SKM-1 treated with dmso at 0.1 percent for 144 hours (cell line): ENCODE measurements at regions not wholly inside any gene's neighbourhood (a gene's known extent, or its start where the extent isn't known, plus 50 kb on each side); places are given as distances from the start of the nearest gene placed in this dataset.

ENCODE experiments used
- DNase-seq: peaks from one replicate; lab custom pipeline; 2025; ENCODE audit not compliant: unreplicated experiment; lab: John Stamatoyannopoulos, UW

- DNase-seq: no peak
These were observed 323.6 kb downstream of the SLITRK2 start for GRCh38 chrX:146141221-146141620.

DNA sequence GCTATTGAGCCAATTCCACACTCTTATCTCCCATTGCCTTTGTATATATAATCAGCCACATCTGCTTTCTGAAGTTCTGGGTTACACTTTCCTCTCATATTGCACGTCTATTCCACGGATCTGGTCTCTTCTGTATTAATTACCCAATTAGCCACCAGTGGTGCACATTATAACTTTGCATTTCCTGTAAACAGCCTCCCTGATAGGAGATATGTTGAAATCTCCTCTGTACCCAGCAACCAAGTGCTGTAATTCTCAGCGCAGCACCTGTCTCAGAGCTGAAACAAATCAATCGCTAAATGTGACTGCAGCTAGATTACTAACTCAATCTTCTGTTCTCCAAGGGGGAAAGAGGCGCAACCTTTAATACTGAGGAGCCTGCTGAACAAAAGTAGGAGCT lies 326.4 kb downstream of the SLITRK2 start:
- no peak for DNase-seq

GRCh38 chrX:146154191-146154590 lies 336.6 kb downstream of the SLITRK2 start:
- DNase-seq: no peak

DNA sequence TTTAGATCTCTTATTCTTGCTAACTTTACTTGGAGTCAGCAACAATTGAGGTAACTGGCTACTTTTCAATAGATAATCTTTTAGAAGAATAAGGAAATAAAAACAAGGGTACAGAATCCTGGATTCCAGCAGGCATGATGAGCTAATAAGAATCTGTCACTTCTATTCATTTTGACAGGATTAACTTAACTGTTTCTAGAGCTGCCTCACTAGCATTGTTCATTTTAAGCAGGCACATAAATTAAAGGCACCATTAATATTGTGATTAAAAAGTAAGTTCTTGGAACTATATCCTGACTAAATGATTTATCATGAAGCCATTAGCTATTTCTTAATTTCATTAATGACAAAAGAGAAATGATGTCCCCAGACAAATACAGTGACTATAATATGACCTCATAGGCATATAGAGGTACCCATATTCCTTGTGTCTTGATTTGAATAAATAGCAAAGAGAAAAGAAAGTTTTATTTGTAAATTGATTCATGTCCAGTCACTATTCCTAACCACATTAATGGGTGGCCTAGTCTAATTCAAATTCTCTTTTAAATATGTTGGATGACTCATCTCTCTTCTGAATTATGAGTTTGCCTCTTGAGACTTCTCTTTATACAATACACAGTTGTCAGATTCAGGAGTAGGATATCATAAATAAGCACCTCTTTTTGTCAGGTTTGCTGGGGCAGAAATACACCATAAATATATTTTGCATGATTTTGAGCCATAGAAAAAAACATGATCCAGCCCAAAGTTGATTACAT lies 343.0 kb downstream of the SLITRK2 start:
- no peak for DNase-seq

DNA sequence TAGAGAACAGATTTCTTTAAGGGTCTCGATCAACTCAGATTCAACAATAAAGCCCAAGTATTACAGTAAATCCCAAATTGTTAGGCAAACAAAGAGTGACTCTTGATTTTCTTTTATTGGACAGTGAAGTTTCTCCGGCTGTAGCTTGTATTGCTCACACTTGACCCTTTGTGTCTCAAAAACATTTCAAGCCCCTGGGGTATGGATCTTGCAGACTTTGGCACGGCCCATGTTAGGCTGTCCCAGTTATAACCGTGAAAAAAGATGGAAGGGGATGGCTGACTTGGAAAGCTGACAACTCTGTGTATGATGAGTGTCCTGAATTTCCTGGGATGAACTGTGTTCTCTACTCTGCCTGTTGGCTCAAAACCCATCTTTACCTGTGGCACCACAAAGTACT lies 356.1 kb downstream of the SLITRK2 start:
- no peak for DNase-seq

DNA sequence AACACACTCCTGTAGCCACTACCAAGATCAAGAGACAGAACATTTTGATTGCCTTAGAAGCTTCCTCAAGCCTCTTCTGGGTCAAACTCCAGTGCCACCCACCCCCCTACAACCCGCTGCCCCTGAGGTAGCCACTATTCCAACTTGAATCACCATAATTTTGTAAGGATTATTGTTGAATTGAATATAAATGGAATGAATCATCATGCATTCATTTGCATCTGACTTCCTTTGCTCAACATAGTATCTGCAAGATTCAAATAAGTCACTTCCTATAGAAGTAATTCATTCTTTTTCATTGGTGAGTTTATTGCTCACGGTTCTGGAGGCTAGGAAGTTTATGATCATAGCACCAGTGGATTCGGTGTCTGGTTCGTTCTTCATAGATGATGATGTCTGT lies 364.2 kb downstream of the SLITRK2 start:
- no peak for DNase-seq

DNA sequence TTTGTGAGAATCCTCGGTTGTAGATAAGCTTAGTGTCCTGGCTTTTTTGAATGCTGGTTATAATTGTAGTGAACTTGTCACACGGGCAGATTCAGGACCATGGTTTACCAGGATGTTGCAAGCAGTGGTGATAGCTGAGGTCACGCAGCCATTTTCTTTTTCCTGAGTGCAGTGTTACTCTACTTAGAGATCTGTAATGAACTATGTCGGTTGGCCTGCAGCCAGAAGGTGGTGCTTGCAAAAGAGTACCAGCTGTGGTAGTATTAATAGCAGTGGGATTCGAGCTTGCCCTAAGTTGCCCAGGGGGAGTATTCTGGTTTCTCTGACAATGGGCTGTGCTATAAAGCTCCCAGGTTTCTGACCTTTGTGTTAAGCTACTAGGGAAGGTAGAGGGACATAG lies 368.9 kb downstream of the SLITRK2 start:
- DNase-seq: no peak

GRCh38 chrX:146189371-146189770 lies 371.7 kb downstream of the SLITRK2 start:
- no peak for DNase-seq

DNA sequence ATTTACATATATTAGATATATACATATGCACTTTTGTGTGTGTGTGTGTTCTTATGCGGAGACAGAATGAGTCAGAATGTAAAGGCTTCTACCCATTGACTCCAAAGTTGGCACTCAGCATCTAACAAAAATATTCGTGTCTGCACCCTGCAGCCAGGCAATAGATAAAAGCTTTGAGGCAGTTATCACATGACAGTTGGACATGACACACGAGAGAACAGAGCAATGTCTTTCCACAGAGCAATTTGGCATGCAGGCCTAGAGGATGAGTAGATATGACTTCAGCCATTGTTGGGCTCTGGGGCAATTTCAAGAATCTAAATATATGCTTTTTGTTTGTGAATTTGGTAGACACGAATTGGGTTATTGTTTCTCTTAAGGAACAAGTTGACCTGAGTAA lies 391.2 kb downstream of the SLITRK2 start:
- DNase-seq: no peak

DNA sequence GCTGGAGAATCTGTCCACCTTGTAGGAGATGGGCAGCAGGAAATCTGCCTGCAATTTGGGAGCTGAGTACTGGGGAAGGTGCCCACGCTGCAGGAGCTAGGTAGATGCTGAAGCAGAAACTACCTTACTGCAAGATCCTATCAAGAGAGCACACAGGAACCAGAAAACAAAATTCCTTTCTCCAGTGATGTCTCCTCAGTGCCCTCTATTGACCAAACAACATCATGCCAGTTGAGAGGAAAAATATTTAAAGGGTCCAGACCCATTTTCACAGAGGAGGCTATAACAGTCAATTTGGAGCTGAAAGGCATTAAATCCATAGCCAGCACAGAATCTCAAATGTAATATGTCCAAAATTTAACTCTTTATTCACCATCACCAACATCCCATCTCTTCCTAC lies 406.8 kb downstream of the SLITRK2 start:
- DNase-seq: peak; percentile 0

- DNase-seq: no peak
These were observed 420.5 kb downstream of the SLITRK2 start for GRCh38 chrX:146238173-146238572.

- no peak for DNase-seq
These were observed 424.3 kb downstream of the SLITRK2 start for GRCh38 chrX:146241902-146242301.

DNA sequence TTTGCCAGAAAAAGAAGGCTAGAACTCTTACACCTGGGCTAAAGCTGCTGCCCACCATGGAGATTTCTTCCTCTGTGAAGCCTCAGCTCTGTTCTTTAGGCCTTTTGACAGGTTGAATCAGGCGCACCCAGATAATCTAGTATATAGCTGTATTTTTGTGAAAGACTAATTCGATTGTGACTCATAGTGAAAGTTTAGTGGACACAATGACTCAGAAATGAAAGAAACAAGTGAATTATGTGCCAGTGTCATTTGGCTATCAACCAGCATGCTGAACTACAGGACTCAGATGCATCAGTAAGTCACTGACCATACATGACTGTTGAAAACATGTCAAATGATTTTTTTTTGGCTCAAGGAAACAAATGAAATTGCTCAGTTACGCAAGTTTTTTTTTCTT lies 425.4 kb downstream of the SLITRK2 start:
- no peak for DNase-seq

- no peak for DNase-seq
These were observed 441.6 kb downstream of the SLITRK2 start for GRCh38 chrX:146259207-146259606.

DNA sequence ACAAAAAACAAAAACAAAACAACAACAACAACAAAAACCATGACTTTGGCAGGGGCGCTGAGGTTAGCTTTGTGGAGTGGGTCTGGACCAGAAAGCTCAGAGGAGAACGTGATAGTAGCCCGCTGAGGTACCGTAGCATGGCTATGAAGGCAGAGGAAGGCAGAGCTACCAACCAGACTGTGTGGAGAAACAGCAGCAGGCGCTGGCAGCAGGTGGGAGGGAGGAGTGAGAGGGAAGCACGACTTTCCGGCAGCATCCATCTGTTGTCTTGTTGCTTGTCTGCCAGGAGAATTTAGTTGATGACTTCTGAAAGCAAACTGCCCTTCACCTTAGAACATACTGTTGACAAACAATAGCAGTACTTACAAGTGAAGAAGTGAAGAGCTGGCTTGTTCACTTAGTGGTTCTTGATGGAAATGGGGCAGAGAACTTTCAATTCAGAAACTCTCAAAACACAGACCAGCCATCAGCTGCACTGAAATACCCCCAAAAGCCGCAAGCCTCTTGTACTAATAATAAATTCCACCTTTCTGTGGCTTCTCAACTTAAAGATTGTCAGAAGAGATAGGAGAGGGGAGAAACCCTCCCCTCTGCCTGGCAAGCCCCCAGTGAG lies 447.2 kb downstream of the SLITRK2 start:
- DNase-seq: no peak

DNA sequence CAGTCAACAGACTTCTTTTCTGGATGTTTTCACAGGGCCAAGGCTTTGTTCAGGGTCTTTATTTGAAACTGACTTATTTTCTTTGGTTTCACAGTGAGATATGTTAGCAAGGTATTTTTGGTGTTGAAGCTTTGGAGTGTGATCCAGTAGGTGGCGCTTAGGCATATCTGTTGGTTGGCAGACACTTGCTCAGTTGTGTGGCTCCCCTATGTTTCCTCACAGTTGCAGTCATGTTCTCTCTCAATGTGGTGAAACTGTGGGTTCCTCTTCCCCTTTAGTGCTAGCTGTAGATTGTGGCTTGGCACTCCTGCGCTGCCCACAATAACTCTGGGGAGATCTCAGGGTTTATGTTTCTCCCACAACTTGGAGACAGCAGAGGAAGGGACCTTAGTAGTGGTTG lies 460.8 kb downstream of the SLITRK2 start:
- peak; percentile 59 for DNase-seq
